ENCODE measurements at regions not wholly inside any gene's neighbourhood (a gene's known extent, or its start where the extent isn't known, plus 50 kb on each side); places are given as distances from the start of the nearest gene placed in this dataset.

GRCh38 chr2:109067631-109068125, 61.3 kb upstream of the SH3RF3 start:
- TF ChIP-seq ZNF383 (CRISPR knock-in tag; IDR thresholded peaks at IDR 0.05; ENCODE audit: borderline replicate concordance) (no peak), HBP1 (CRISPR knock-in tag; IDR thresholded peaks at IDR 0.05; ENCODE audit: low read depth) (no peak)
